PFSK-1 (cell line): ENCODE measurements at regions not wholly inside any gene's neighbourhood (a gene's known extent, or its start where the extent isn't known, plus 50 kb on each side); places are given as distances from the start of the nearest gene placed in this dataset.

Experiments used
- FOXP2 ChIP-seq: optimal IDR thresholded peaks from 2 replicates; pipeline ENCODE3; 2011; ENCODE audit warnings: borderline replicate concordance, control low read depth, inconsistent platforms; ENCODE audit not compliant: insufficient read depth; ENCODE audit errors: extremely low read length, extremely low read depth
- POLR2AphosphoS5 ChIP-seq: IDR thresholded peaks from 2 replicates; pipeline ENCODE4 v1.6.1; 2012; ENCODE audit warnings: low read depth, mild to moderate bottlenecking, control low read depth, low read length, moderate library complexity
- REST ChIP-seq, 2 experiments: IDR thresholded peaks; 2 replicates each; pipeline versions ENCODE4 v1.6.1 to v1.8.0; 2011 to 2012; ENCODE audit warnings: low read depth in 2 of 2, low read length in 2 of 2, control low read depth in 1 of 2, inconsistent platforms in 1 of 2, mild to moderate bottlenecking in 1 of 2, moderate library complexity in 1 of 2; ENCODE audit not compliant: insufficient read depth in 1 of 2
- SIN3A ChIP-seq: IDR thresholded peaks from 2 replicates; pipeline ENCODE4 v1.6.1; 2012; ENCODE audit warnings: mild to moderate bottlenecking, low read length, moderate library complexity, borderline replicate concordance; ENCODE audit not compliant: insufficient read depth
- TAF1 ChIP-seq: IDR thresholded peaks from 2 replicates; pipeline ENCODE4 v1.6.1; 2012; ENCODE audit warnings: low read length, control low read depth, borderline replicate concordance; ENCODE audit not compliant: insufficient read depth

DNA sequence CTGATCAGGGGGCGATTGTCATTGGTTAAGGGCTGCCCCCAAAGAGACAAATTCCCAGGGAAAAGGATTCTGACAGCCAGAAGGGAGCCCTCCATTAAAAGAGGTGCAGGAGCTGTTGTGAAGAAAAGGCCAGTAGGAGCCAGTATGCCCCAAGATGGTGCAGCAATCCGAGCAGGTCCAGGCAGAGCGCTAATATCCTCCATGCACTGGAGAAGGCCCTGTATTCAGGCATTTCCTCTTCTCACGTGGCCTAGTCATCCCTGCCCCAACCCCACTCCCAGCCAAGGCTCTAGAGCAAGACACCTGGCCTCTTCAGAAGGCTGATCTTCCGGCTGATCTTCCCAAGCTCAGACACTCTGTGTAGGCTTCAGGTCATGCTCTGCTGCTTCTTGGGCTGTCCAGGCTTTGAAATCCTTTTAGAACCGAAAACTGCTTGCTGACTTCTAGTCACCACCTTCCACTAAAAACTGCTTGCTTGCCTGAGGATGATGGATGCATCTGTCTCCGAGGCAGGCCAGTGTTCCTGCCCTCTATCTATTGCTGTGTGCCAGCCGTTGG is 77.4 kb downstream of the CYP26A1 start:
- no peak for TF ChIP-seq FOXP2
- no peak for TF ChIP-seq POLR2AphosphoS5
- no peak for TF ChIP-seq TAF1
- no peak for TF ChIP-seq REST (IDR thresholded peaks at IDR 0.05; ENCODE audit: insufficient read depth in 1 of 2, low read depth in 2 of 2, low read length in 2 of 2)
- TF ChIP-seq SIN3A = no peak
